ENCODE measurements at regions not wholly inside any gene's neighbourhood (a gene's known extent, or its start where the extent isn't known, plus 50 kb on each side); places are given as distances from the start of the nearest gene placed in this dataset.

- DNase-seq (ENCODE audit: low spot score): no peak
Observed at GRCh38 chr13:106382534-106382933, 152.9 kb downstream of the EFNB2 start.

DNA sequence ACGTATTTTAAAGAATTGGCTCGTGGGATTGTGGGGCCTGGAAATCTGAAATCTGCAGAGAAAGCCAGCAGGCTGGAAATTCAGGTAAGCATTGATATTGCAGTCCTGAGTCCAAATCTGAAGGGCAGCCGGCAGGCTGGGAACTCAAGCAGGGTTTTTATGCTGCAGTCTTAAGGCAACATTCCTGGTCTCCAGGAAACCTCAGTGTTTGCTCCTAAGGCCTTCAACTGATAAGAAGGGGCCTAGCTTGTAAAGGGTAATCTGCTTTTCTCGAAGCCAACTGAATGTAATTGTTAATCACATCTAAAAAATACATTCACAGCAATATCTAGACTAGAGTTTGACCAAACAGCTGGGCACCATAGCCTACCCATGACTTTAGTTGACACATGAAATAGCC, 154.4 kb downstream of the EFNB2 start:
- DNase-seq (ENCODE audit: low spot score): no peak

DNA sequence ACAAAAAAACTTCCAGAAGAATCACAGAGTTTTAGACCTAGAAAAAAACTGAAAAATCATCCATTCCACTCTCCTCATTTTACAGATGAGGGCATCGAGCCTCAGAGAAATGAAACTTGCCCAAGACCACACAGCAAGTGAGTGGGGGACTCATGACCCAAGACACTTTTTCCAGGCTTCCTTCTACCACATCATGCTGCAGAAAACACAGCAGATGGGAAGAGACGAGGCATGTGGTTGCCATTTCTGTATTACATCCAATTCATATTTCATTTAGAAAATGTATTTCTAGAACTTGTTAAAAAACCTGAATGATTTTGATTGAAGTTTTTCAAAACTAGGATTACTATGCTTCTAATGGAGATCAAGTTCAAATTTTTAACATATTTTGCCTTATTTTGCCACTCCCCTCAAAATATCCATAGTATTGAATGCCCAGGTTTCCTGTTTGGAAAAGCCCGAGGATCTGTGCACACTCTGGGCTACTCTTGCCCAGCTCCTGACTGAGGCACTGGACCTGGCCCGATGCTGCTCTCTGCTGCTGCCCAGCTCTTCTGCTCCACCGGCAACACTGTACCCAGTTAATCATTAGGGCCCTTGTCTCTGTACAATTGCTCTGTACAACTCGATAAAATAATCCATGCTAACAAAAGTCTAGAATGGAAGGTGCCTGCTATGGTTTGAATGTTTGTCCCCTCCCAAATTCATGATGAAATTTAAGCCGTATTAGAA, 157.4 kb downstream of the EFNB2 start:
- DNase-seq (ENCODE audit: low spot score): peak; percentile 26

DNA sequence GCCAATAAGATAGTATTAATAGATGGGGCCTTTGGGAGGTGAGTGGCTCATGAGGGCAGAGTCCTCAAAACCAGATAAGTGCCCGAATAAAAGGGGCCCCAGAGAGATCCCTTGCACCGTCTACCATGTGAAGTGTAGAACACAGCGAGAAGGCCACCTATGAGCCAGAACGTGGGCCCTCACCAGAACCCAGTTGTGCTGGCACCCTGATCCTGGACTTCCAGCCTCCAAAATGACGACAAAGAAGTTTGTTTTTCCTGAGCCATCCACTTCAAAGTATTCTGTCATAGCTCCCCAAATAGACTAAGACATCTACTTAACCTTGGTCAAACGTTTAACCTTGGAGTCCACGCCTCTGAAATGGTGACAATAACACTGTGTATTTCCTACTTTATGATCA, 158.1 kb downstream of the EFNB2 start:
- no peak for DNase-seq (ENCODE audit: low spot score)

- DNase-seq (ENCODE audit: low spot score): peak; percentile 86
Observed at GRCh38 chr13:106376401-106377112, 158.9 kb downstream of the EFNB2 start.

DNA sequence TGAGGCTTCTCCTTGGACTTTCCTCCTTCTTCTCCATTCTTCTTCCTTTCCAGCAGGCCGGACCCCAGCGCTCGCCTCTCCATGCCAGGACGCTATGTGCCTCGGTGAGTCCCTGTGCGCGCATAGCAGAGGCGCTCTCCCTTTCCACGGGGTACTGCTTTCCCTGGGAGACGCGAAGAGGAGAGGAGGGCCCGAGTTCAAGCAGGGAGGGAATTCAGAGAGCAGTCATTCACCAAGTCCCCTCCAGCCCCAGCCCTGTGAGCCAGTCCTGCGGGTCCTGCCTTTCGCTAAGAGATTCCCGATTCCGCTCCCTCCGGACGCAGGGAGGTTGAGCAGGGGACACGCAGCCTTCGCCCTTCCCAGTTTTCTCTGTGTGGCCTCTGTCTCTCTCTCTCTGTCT, 160.4 kb downstream of the EFNB2 start:
- no peak for DNase-seq (ENCODE audit: low spot score)

- no peak for DNase-seq (ENCODE audit: low spot score)
Observed at GRCh38 chr13:106374631-106375030, 160.8 kb downstream of the EFNB2 start.

GRCh38 chr13:106373989-106374572, 161.4 kb downstream of the EFNB2 start:
- DNase-seq (ENCODE audit: low spot score): peak; percentile 51

- DNase-seq (ENCODE audit: low spot score): peak; percentile 24
Observed at GRCh38 chr13:106373304-106373988, 162.0 kb downstream of the EFNB2 start.

DNA sequence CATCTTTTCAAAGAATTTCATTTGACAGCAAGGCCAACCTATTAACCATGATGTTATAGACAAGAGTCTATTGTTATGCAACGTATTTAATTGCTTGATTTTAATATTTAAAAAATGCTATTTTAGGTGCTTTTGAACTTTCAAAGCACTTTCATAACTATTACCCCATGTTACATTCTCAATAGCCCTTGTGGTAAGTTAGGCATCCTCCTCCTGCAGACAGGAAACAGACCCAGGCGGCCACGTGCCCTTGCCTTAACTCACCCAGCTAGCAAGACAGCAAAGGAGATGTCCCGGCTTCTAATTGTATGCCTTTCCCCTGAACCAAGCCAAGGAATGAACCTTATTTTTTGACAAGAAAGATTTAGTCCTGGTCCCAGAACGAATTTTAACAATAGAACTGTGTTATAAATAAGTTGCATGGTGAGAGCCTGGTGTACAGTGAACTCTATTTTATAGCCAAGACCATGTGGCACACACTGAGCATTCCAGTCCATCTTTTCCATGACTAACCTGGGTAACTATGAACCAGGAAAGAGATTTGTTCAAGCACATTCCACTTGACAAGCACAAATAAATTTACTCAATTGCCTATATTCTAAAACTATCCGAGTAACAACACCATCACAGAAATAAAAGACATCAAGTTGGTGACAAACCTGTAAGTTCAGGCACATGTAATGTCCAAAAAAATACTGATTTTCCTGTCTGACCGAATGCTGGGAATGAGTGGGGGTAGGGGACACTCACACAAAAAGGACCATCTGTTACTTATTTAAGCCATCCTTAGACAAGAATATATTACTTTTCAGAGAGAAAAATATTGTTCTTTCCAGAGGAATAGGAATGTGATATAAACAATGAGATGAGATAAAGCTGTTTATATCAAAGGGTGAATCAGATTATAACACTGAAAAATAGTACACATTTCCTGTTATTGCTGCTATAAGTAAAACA, 163.0 kb downstream of the EFNB2 start:
- peak; percentile 62 for DNase-seq (ENCODE audit: low spot score)

DNA sequence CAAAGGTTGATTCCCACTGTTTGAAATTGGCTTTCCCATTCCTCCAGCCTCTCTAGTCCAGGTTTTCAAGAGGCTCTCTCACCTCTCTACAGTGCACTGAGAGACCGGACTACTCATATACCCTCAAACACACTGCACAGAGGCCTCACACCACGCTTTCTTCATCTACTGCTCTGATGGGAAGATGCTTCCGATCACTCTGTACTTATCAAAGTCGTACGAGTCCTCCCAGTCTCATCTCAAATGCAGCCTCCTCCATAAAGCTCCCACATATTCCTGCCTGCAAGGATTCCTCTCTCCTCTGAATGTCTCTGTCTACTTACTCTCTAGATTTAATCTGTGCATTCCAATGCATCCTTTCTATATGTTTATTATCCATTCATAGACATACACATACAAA, 164.4 kb downstream of the EFNB2 start:
- DNase-seq (ENCODE audit: low spot score): no peak

GRCh38 chr13:106369858-106370257, 165.6 kb downstream of the EFNB2 start:
- no peak for DNase-seq (ENCODE audit: low spot score)

DNA sequence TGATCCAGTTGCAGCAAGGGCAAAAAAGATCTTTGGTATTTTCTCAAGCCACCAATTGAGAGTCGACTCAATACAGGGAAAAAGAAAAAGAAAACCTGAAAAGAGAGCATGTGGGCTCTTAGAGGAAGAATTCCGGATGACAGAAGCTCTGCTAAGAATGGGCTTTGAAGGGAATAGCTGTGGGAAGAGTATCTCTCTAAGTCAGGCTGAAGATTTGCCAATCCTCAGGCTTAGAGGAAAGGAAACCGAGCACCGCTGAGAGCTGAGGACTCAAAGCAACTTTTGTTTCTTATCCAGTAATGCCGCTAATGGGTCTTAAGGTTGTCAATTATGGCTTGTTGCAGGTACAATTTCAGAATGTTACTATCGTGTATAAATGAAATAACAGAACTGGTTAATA, 166.4 kb downstream of the EFNB2 start:
- DNase-seq (ENCODE audit: low spot score): no peak

DNA sequence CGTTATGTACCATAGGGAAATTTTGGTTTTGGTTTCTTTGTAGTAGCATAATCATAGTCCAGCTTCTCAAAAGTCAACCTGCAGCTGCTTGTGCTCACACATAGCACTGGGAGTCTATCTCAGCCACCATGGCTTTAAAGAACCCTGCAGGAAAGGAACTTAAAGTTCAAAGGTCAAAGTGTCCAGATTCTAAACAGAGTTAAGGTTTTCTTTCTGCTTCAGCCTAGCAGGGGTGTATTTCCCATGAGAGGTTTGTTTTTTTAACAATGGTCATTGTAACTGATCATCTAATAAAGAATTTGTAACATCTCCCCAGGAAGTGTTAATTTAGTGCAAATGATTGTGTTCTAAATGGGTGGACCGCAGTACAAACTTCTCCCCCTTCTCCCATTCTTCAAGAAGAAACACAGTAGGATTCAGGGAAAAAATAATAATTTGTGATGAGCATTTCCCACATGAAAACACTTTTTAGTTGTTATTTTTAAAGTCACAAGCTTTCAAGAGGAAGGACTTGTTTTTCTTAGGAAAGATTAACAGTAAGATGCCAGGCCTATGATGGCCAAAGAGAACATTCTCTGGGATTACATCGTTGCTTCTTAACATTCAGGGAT, 168.0 kb downstream of the EFNB2 start:
- DNase-seq (ENCODE audit: low spot score): no peak

GRCh38 chr13:106362707-106363106, 172.8 kb downstream of the EFNB2 start:
- DNase-seq (ENCODE audit: low spot score): no peak

DNA sequence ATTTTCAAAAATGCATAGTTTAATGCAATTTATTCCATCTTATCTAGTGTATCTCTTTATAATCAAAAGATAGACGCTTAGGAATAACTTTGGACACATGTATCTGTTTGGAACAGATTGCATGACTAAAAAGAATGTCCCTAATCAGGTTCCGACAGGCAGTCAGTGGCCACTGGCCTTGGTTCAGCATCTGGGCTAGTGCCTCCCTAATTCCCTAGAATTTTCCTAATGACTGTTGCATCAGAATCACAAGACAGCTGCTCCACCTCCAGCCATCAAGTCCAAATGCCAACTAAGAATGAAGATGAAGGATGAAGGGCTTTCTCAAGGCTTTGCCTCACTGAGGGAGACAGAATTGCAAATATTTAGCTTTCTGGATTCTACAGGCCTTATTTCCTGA, 173.8 kb downstream of the EFNB2 start:
- DNase-seq (ENCODE audit: low spot score): no peak

DNA sequence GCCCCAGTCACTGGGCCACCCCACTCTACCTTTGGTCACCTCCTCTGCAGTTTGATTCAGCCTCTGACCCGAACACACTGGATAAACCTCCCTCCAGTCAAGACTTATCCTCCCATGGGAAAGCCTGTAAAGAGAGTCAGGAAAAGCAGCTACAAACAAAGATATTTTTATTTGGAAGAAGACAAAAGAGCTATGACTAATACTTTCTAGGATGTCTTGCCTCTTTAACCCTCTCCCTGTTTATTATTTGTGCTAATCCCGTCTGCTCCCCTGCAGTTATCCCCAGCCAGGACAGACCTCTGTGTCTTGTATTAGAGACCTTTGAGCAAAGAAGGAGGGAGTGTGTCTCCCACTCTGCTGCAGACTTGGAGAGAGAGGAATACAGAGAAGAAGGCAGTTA, 178.3 kb downstream of the EFNB2 start:
- no peak for DNase-seq (ENCODE audit: low spot score)

GRCh38 chr13:106355866-106356265, 179.6 kb downstream of the EFNB2 start:
- no peak for DNase-seq (ENCODE audit: low spot score)

DNA sequence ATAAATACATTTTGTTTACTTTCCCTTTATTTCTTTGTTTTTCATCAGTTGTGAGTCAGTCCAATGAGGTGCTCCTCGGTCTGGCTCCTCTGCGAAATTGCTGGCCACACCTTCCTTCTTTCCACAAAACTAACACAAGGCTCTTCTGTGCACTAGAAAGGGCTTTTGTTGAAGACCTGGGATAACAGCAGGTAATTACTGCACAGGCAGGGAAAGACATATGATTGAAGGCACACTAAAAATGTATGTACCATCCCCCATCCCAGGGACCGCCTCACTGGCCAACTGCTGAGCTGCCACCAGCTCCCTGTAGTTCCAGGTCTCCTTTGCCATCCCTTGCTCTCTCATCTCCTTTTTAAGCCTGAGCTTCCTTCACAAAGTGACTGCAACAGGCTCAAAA, 180.5 kb downstream of the EFNB2 start:
- no peak for DNase-seq (ENCODE audit: low spot score)

DNA sequence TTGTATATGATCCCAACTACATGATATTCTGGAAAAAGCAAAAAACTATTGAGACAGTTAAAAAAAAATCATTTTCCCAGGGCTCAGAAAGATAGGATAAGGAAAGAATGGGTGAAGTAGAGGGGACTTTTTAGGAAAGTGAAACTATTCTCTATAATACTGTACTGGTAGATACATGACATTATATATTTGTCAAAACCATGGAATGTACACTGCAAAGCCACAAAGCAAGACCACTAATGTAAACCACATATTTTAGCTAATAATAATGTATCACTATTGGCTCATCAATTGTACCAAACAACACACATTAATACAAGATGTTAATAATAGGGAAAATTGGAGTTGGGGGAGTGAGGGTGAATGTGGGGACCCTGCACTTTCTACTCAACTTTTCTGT, 182.6 kb downstream of the EFNB2 start:
- DNase-seq (ENCODE audit: low spot score): no peak

DNA sequence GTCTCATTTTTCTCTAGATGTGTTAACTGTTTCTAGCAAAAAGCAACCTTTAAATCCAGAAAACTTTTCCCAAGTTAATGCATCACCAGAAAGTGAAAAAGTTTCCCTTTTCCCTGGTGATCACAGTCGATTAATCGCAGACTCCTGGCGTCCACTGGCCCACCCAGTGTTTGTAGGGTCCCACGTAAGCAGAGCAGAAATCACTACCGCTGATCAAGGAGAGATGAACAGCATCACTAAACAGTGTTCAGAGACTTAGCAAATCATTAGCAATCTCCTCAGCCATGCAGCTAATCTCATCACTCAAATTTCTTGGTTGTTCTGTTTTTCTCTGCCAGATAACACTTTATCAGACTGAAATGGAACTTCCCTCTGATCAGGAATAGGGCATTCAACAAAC, 184.2 kb downstream of the EFNB2 start:
- DNase-seq (ENCODE audit: low spot score): peak; percentile 15

Data from kidney tubule cell (primary cell).